Breast epithelium (tissue), 4 donors: ENCODE measurements at regions not wholly inside any gene's neighbourhood (a gene's known extent, or its start where the extent isn't known, plus 50 kb on each side); places are given as distances from the start of the nearest gene placed in this dataset.

Experiments used
- DNase-seq, 2 donors: peaks; one replicate each; pipeline ENCODE4 v3.0.0-alpha.2; 2019; ENCODE audit warnings: low spot score in 2 of 2
- H3K27ac ChIP-seq, 2 donors: fragments of 200-600 bp; sonication (generic) in 1 of 2; one replicate each; pipeline ENCODE4 v1.5.1; 2016 to 2019; ENCODE audit warnings: mild to moderate bottlenecking in 1 of 2
- H3K27me3 ChIP-seq, 2 donors: fragments of 200-600 bp; sonication (generic) in 1 of 2; one replicate each; pipeline versions ENCODE4 v1.5.1 to v1.6.0; 2017 to 2019; ENCODE audit warnings: control low read depth in 1 of 2, mild to moderate bottlenecking in 1 of 2
- H3K36me3 ChIP-seq: fragments of 200-600 bp; one replicate; pipeline ENCODE4 v1.5.1; 2019
- H3K4me1 ChIP-seq, 2 donors: fragments of 200-600 bp; sonication (generic); one replicate each; pipeline ENCODE4 v1.5.1; 2016 to 2019; ENCODE audit warnings: control low read depth in 1 of 2
- H3K4me3 ChIP-seq, 3 donors: fragments of 200-600 bp; sonication (generic); 1 replicate in 2 of 3; 2 replicates in 1 of 3; pipeline ENCODE4 v1.5.1; 2016 to 2019; ENCODE audit warnings: mild to moderate bottlenecking in 3 of 3, moderate library complexity in 2 of 3
- H3K9me3 ChIP-seq, 2 donors: fragments of 200-600 bp; sonication (generic) in 1 of 2; one replicate each; pipeline ENCODE4 v1.5.1; 2016 to 2019; ENCODE audit warnings: control low read depth in 1 of 2
- CTCF ChIP-seq, 3 donors: fragments of 450-650 bp; IDR thresholded peaks; one replicate each; pipeline ENCODE4 v1.5.1; 2016 to 2017; ENCODE audit warnings: antibody characterized with exemption in 3 of 3, mild to moderate bottlenecking in 3 of 3, moderate library complexity in 3 of 3
- POLR2A ChIP-seq: fragments of 450-650 bp; IDR thresholded peaks from one replicate; pipeline ENCODE4 v1.6.1; 2016; ENCODE audit warnings: antibody characterized with exemption, mild to moderate bottlenecking, moderate library complexity
- POLR2AphosphoS5 ChIP-seq, 3 donors: sonication (generic); formaldehyde crosslinking; IDR thresholded peaks; one replicate each; pipeline ENCODE4 v1.6.1; 2017; ENCODE audit warnings: antibody characterized with exemption in 3 of 3
- intact Hi-C: fragments of 100-400 bp; cut with DNase I; formaldehyde crosslinking; loops from one replicate; pipeline ENCODE4 v1.15.1; 2023; ENCODE audit warnings: low total_unique reads

GRCh38 chr2:13813236-13813635 lies 819.3 kb upstream of the LRATD1 start:
- intact Hi-C loops, result no loop called here

DNA sequence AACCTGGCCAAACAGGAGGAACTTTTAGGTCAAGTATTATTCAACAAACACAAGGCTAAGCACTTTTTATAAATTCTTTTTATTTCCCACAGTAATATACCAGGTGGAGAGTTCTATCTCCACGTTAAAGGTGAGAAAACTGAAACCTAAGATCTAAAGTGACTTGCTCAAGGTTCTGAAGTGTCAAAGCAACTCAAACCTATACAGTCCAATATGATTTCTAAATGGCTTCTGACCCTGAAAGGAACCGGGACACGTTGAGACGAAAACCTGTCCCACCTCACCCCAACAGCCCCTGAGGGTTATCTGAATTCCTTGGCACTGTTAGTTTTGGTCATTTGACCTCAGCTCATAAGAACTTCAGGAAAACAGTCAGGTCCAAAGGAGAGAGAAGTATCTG lies 814.5 kb upstream of the LRATD1 start:
- Histone ChIP-seq H3K27me3 (no peaks in the 10 kb centered on the region), H3K27ac (no peak overlapping the region), H3K36me3 (no peaks in the 10 kb centered on the region), H3K4me1 (no peaks in the 10 kb centered on the region), H3K9me3 (no peaks in the 10 kb centered on the region), H3K4me3 (no peak overlapping the region)
- intact Hi-C loops, result no loop called here
- no peak for TF ChIP-seq CTCF (IDR thresholded peaks at IDR 0.05)
- no peak for TF ChIP-seq POLR2AphosphoS5 (IDR thresholded peaks at IDR 0.05)
- TF ChIP-seq POLR2A, result no peak
- no peak for DNase-seq

More at GRCh38 chr2:13813236-13813635, 819.3 kb upstream of the LRATD1 start:
- no peak for TF ChIP-seq CTCF (IDR thresholded peaks at IDR 0.05)
- no peak for TF ChIP-seq POLR2A
- no peak for TF ChIP-seq POLR2AphosphoS5 (IDR thresholded peaks at IDR 0.05)
- Histone ChIP-seq H3K4me3 (no peak overlapping the region), H3K27ac (no peak overlapping the region), H3K9me3 (no peaks in the 10 kb centered on the region), H3K27me3 (no peaks in the 10 kb centered on the region), H3K4me1 (no peaks in the 10 kb centered on the region), H3K36me3 (no peaks in the 10 kb centered on the region)
- DNase-seq, result no peak

DNA sequence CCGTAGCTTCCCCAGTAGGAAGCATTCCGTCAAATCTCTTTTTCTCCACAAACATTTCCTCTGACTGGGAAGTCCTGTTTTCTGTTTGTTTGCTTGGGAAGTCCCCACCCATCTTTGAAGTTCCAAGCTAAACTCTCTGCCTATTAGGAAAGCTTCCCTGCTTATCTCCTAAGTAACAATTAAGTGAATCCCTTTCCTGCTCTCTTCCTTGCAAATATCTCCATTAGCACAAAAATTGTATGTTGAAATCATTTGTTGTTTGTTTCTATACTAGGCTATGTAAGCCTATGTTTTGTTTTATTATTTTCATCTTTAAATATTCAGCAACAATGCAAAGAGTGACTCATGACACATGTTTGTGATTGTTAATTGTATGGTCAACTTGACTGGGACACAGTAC lies 812.6 kb upstream of the LRATD1 start:
- TF ChIP-seq POLR2AphosphoS5 (IDR thresholded peaks at IDR 0.05) (no peak), CTCF (IDR thresholded peaks at IDR 0.05) (no peak), POLR2A (no peak)
- Histone ChIP-seq H3K27me3 (no peaks in the 10 kb centered on the region), H3K36me3 (no peaks in the 10 kb centered on the region), H3K4me1 (no peaks in the 10 kb centered on the region), H3K4me3 (no peak overlapping the region), H3K27ac (no peak overlapping the region), H3K9me3 (no peaks in the 10 kb centered on the region)
- intact Hi-C loops, result no loop called here
- no peak for DNase-seq

- DNase-seq, result no peak
- H3K4me1 ChIP-seq, result no peaks in the 10 kb centered on the region
- no peak overlapping the region for H3K4me3 ChIP-seq
- H3K9me3 ChIP-seq, result no peaks in the 10 kb centered on the region
- intact Hi-C loops, result no loop called here
- no peaks in the 10 kb centered on the region for H3K27me3 ChIP-seq
- no peaks in the 10 kb centered on the region for H3K36me3 ChIP-seq
- H3K27ac ChIP-seq, result no peak overlapping the region
- TF ChIP-seq CTCF (IDR thresholded peaks at IDR 0.05) (no peak), POLR2AphosphoS5 (IDR thresholded peaks at IDR 0.05) (no peak), POLR2A (no peak)
These were observed 811.1 kb upstream of the LRATD1 start for GRCh38 chr2:13821255-13821880.

GRCh38 chr2:13822365-13822764 lies 810.2 kb upstream of the LRATD1 start:
- H3K36me3 ChIP-seq, result no peaks in the 10 kb centered on the region
- H3K9me3 ChIP-seq, result no peaks in the 10 kb centered on the region
- H3K27me3 ChIP-seq, result no peaks in the 10 kb centered on the region
- no peak for DNase-seq
- no peak overlapping the region for H3K27ac ChIP-seq
- no peak overlapping the region for H3K4me3 ChIP-seq
- TF ChIP-seq POLR2A (no peak), CTCF (IDR thresholded peaks at IDR 0.05) (no peak), POLR2AphosphoS5 (IDR thresholded peaks at IDR 0.05) (no peak)
- no peaks in the 10 kb centered on the region for H3K4me1 ChIP-seq
- intact Hi-C loops, result no loop called here
